B cell (primary cell): ENCODE measurements at regions not wholly inside any gene's neighbourhood (a gene's known extent, or its start where the extent isn't known, plus 50 kb on each side); places are given as distances from the start of the nearest gene placed in this dataset.

Source experiments
- ATAC-seq: fragments of 200-7000 bp; cut with Tn5 transposase; one replicate; pipeline ENCODE4 v1.10.0; 2021; ENCODE audit warnings: low read depth, mild to moderate bottlenecking, moderate number of reproducible peaks, moderate library complexity
- CTCF ChIA-PET: fragments of 350-600 bp; sonication (Branson Sonifier 250); formaldehyde crosslinking; loops from one replicate; lab custom pipeline; 2021; ENCODE audit warnings: antibody characterized with exemption, inconsistent platforms; lab: Charles Lee
- POLR2A ChIA-PET: fragments of 350-600 bp; sonication (Branson Sonifier 250); formaldehyde crosslinking; loops from one replicate; lab custom pipeline; 2021; ENCODE audit warnings: antibody characterized with exemption; lab: Charles Lee
- DNase-seq: peaks from one replicate; pipeline ENCODE4 v3.0.0; 2013
- H2AFZ ChIP-seq: 2 replicates; pipeline ENCODE4 v1.6.1; 2012; ENCODE audit warnings: mild to moderate bottlenecking, low read depth, low read length; ENCODE audit not compliant: insufficient read depth, poor library complexity, severe bottlenecking
- H3K27ac ChIP-seq, 2 donors: 1 replicate in 1 of 2; 2 replicates in 1 of 2; pipeline ENCODE4 v1.5.1; 2012 to 2013; ENCODE audit warnings: low read length in 2 of 2, mild to moderate bottlenecking in 2 of 2, moderate library complexity in 1 of 2
- H3K27me3 ChIP-seq, 4 experiments: fragments of 200-600 bp in 1 of 4; sonication (generic) in 1 of 4; replicated peaks in 1 of 4; 1 replicate in 2 of 4; 2 replicates in 2 of 4; pipeline versions ENCODE4 v1.6.1 to v1.7.0; 2013 to 2016; ENCODE audit warnings: low read length in 3 of 4, mild to moderate bottlenecking in 2 of 4, mixed read lengths in 1 of 4, moderate library complexity in 1 of 4; ENCODE audit not compliant: insufficient read depth in 4 of 4, control insufficient read depth in 3 of 4; ENCODE audit errors: control extremely low read depth in 1 of 4
- H3K36me3 ChIP-seq, 2 experiments: replicated peaks in 1 of 2; 1 replicate in 1 of 2; 2 replicates in 1 of 2; pipeline versions ENCODE4 v1.6.1 to v1.7.1; 2013; ENCODE audit warnings: low read length in 1 of 2; ENCODE audit not compliant: insufficient read depth in 2 of 2, control insufficient read depth in 1 of 2; ENCODE audit errors: control extremely low read depth in 1 of 2, extremely low read depth in 1 of 2
- H3K4me1 ChIP-seq, 2 donors: fragments of 200-600 bp in 1 of 2; sonication (generic) in 1 of 2; 1 replicate in 1 of 2; 2 replicates in 1 of 2; pipeline versions ENCODE4 v1.5.1 to v1.6.1; 2013 to 2017; ENCODE audit warnings: low read length in 2 of 2; ENCODE audit not compliant: control insufficient read depth in 2 of 2, insufficient read depth in 2 of 2
- H3K4me2 ChIP-seq: replicated peaks from 2 replicates; pipeline ENCODE3; 2012; ENCODE audit warnings: mild to moderate bottlenecking, low read depth, low read length; ENCODE audit not compliant: poor library complexity, severe bottlenecking
- H3K4me3 ChIP-seq, 5 experiments: fragments of 200-600 bp in 1 of 5; sonication (generic) in 1 of 5; 1 replicate in 3 of 5; 2 replicates in 2 of 5; pipeline versions ENCODE4 v1.5.1 to v1.7.0; 2011 to 2016; ENCODE audit warnings: low read length in 4 of 5, mild to moderate bottlenecking in 4 of 5, low read depth in 2 of 5, control low read depth in 1 of 5, moderate library complexity in 1 of 5; ENCODE audit not compliant: insufficient read depth in 1 of 5; ENCODE audit errors: control extremely low read depth in 1 of 5, extremely low read depth in 1 of 5
- H3K79me2 ChIP-seq: fragments of 200-600 bp; sonication (generic); one replicate; pipeline ENCODE4 v1.6.0; 2016; ENCODE audit warnings: low read length; ENCODE audit not compliant: control insufficient read depth, insufficient read depth
- H3K9ac ChIP-seq: fragments of 200-600 bp; sonication (generic); 2 replicates; pipeline ENCODE4 v1.6.1; 2017; ENCODE audit warnings: mild to moderate bottlenecking, low read length, moderate library complexity
- H3K9me3 ChIP-seq, 3 donors: one replicate each; pipeline versions ENCODE4 v1.6.1 to v1.7.1; 2013; ENCODE audit warnings: low read length in 2 of 3; ENCODE audit not compliant: control insufficient read depth in 2 of 3, insufficient read depth in 1 of 3; ENCODE audit errors: control extremely low read depth in 1 of 3
- H4K20me1 ChIP-seq: 2 replicates; pipeline ENCODE4 v1.6.0; 2012; ENCODE audit warnings: mild to moderate bottlenecking, low read length; ENCODE audit not compliant: insufficient read depth, control insufficient read depth, poor library complexity, severe bottlenecking
- H3K27ac Mint-ChIP-seq: one replicate; pipeline ENCODE4 v1.8.0; 2021; ENCODE audit warnings: mixed read lengths
- H3K27me3 Mint-ChIP-seq: one replicate; pipeline ENCODE4 v1.8.0; 2021; ENCODE audit warnings: mixed read lengths
- H3K4me1 Mint-ChIP-seq: one replicate; pipeline ENCODE4 v1.8.0; 2021; ENCODE audit warnings: mixed read lengths
- H3K4me3 Mint-ChIP-seq: one replicate; pipeline ENCODE4 v1.8.0; 2021; ENCODE audit warnings: mixed read lengths
- H3K9me3 Mint-ChIP-seq: one replicate; pipeline ENCODE4 v1.8.0; 2022; ENCODE audit warnings: mixed read lengths; ENCODE audit not compliant: insufficient read depth
- CTCF ChIP-seq: fragments of 200-600 bp; IDR thresholded peaks from one replicate; pipeline ENCODE4 v1.8.0; 2022; ENCODE audit warnings: antibody characterized with exemption, mild to moderate bottlenecking
- EZH2 ChIP-seq: IDR thresholded peaks from 2 replicates; pipeline ENCODE4 v1.6.1; 2012; ENCODE audit warnings: borderline replicate concordance, low read depth, mild to moderate bottlenecking, moderate library complexity, low read length; ENCODE audit not compliant: insufficient read depth, poor library complexity, severe bottlenecking
- WGBS: methylation state at CpG from one replicate; pipeline ENCODE4 v1.1.5; 2013; ENCODE audit warnings: missing lambda C conversion rate; ENCODE audit not compliant: insufficient coverage; 5-methylcytosine and 5-hydroxymethylcytosine counted together
- intact Hi-C: fragments of 100-400 bp; cut with micrococcal nuclease; formaldehyde crosslinking; loops from one replicate; pipeline ENCODE4 v1.10.0; 2022

DNA sequence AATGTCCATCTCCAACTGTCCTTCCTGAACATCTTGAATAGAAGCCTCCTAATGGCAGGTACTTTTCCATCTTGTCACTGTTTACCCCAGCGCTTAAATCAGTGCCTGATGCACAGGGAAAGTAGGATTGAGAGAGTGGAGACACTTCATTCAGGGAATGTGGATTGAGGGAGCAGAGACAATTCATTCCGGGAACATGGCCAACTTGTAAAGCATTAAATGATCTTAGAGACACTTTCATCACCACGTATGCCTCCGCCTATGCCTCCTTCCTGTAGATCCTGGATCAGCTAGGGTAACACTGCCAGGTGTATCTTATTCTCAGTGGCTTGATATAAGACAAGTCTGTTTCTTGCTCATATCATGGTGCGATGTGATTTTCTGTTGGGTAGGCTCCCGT is 67.6 kb upstream of the CSRP2 start:
- intact Hi-C loops = no loop called here
- H3K4me2 ChIP-seq = no peak overlapping the region
- no peak overlapping the region for H2AFZ ChIP-seq
- DNase-seq = no peak
- ATAC-seq = no peak
- Mint-ChIP-seq H3K4me1 (no peaks in the 10 kb centered on the region), H3K4me3 (no peak overlapping the region), H3K27ac (no peak overlapping the region), H3K27me3 (peaks cover 4% of the 10 kb centered on the region), H3K9me3 (no peaks in the 10 kb centered on the region)
- H3K27me3 ChIP-seq = no peaks in the 10 kb centered on the region
- H4K20me1 ChIP-seq = no peaks in the 10 kb centered on the region
- ChIA-PET POLR2A (no interaction called here), CTCF (no interaction called here)
- H3K4me3 ChIP-seq = no peak overlapping the region
- WGBS = 95% methylated on average over 4 of the region's 6 CpGs
- H3K4me1 ChIP-seq = no peaks in the 10 kb centered on the region
- H3K79me2 ChIP-seq = no peaks in the 10 kb centered on the region
- TF ChIP-seq EZH2 (no peak), CTCF (no peak)
- H3K9me3 ChIP-seq = no peaks in the 10 kb centered on the region
- H3K27ac ChIP-seq = no peak overlapping the region
- H3K9ac ChIP-seq = no peak overlapping the region
- H3K36me3 ChIP-seq = no peaks in the 10 kb centered on the region

DNA sequence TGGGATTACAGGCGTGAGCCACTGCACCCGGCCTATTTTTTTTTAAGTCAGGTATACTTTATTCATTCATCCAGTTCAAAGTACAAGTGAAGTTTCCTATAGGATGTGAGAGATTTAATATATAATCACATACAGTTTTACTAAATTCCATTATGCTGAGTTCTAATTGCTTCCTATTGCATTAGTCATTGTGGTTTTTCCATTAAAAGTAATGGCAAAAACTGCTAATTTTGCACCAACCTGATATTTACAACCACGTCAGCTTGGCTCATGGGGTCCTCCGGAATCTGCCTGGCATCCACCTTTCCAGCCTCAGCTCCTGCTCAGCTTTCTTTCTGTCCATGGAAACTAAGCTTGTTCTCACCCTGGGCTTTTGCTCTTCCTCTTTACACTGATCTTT is 67.0 kb upstream of the CSRP2 start:
- no peak overlapping the region for H3K9ac ChIP-seq
- CTCF ChIA-PET = no interaction called here
- ATAC-seq (no peak), DNase-seq (no peak)
- no peak overlapping the region for H3K4me3 ChIP-seq
- Mint-ChIP-seq H3K27me3 (peaks cover 4% of the 10 kb centered on the region), H3K4me1 (no peaks in the 10 kb centered on the region), H3K4me3 (no peak overlapping the region), H3K27ac (no peak overlapping the region), H3K9me3 (no peaks in the 10 kb centered on the region)
- no peak overlapping the region for H2AFZ ChIP-seq
- no peak overlapping the region for H3K27ac ChIP-seq
- TF ChIP-seq EZH2 (no peak), CTCF (no peak)
- intact Hi-C loops = no loop called here
- no peaks in the 10 kb centered on the region for H3K79me2 ChIP-seq
- POLR2A ChIA-PET = no interaction called here
- WGBS = 85% methylated on average over 2 of the region's 4 CpGs
- H3K4me1 ChIP-seq = no peaks in the 10 kb centered on the region
- H3K27me3 ChIP-seq = no peaks in the 10 kb centered on the region
- no peak overlapping the region for H3K4me2 ChIP-seq
- H3K36me3 ChIP-seq = no peaks in the 10 kb centered on the region
- H4K20me1 ChIP-seq = no peaks in the 10 kb centered on the region
- H3K9me3 ChIP-seq = no peaks in the 10 kb centered on the region
